ENCODE measurements at regions not wholly inside any gene's neighbourhood (a gene's known extent, or its start where the extent isn't known, plus 50 kb on each side); places are given as distances from the start of the nearest gene placed in this dataset.

GRCh38 chr6:164795056-164795815 is 514.2 kb downstream of the C6orf118 start:
- H3K27ac Mint-ChIP-seq (ENCODE audit: unreplicated experiment): no peak overlapping the region
- H3K4me3 Mint-ChIP-seq (ENCODE audit: unreplicated experiment): no peak overlapping the region
- intact Hi-C loops (cut with micrococcal nuclease; ENCODE audit: unreplicated experiment): no loop called here
- ChIA-PET POLR2A (no interaction called here), CTCF (no interaction called here)
- H3K27me3 Mint-ChIP-seq (ENCODE audit: insufficient read depth, unreplicated experiment): no peaks in the 10 kb centered on the region
- no peaks in the 10 kb centered on the region for H3K4me1 Mint-ChIP-seq (ENCODE audit: low read depth, unreplicated experiment)
- no peaks in the 10 kb centered on the region for H3K36me3 Mint-ChIP-seq (ENCODE audit: insufficient read depth, unreplicated experiment)
- Histone ChIP-seq H3K36me3 (ENCODE audit: control insufficient read depth, insufficient read depth, low read length) (no peaks in the 10 kb centered on the region), H3K4me3 (ENCODE audit: low read depth, low read length) (no peak overlapping the region), H3K9me3 (no peaks in the 10 kb centered on the region), H3K4me1 (no peaks in the 10 kb centered on the region), H3K27me3 (replicated peaks; ENCODE audit: control insufficient read depth, insufficient read depth, low read length) (no peaks in the 10 kb centered on the region)
- no peaks in the 10 kb centered on the region for H3K9me3 Mint-ChIP-seq (ENCODE audit: unreplicated experiment)
- DNase-seq: no peak
- TF ChIP-seq, protein P1, sequence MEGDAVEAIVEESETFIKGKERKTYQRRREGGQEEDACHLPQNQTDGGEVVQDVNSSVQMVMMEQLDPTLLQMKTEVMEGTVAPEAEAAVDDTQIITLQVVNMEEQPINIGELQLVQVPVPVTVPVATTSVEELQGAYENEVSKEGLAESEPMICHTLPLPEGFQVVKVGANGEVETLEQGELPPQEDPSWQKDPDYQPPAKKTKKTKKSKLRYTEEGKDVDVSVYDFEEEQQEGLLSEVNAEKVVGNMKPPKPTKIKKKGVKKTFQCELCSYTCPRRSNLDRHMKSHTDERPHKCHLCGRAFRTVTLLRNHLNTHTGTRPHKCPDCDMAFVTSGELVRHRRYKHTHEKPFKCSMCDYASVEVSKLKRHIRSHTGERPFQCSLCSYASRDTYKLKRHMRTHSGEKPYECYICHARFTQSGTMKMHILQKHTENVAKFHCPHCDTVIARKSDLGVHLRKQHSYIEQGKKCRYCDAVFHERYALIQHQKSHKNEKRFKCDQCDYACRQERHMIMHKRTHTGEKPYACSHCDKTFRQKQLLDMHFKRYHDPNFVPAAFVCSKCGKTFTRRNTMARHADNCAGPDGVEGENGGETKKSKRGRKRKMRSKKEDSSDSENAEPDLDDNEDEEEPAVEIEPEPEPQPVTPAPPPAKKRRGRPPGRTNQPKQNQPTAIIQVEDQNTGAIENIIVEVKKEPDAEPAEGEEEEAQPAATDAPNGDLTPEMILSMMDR (IDR thresholded peaks at IDR 0.05; ENCODE audit: insufficient read depth in 1 of 2, low read depth in 1 of 2, low read length in 1 of 2, severe bottlenecking in 1 of 2, unreplicated experiment in 1 of 2): no peak
- BruUV-seq (replicated peaks): no TSS peak

DNA sequence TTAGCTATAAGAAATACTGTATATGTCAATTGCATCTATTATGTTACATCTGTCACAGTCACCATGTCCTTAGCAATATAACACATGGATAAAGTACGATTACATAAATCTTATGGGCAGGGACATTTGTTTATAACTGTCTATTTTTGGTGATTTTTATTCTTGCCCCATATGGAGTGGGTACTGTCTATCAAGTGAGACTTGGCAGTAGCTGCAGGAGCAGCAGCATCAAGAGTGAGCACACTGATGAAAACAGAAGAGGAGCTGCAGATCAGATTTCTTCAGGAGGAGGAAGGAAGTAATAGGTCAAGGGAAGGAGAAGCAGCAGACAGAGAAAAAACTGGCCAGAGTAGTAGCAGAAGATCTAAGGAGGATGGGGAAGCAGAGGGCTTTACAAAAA is 516.7 kb downstream of the C6orf118 start:
- TF ChIP-seq, protein P1 (IDR thresholded peaks at IDR 0.05; ENCODE audit: insufficient read depth in 1 of 2, low read depth in 1 of 2, low read length in 1 of 2, severe bottlenecking in 1 of 2, unreplicated experiment in 1 of 2): no peak
- POLR2A ChIA-PET: no interaction called here
- H3K36me3 Mint-ChIP-seq (ENCODE audit: insufficient read depth, unreplicated experiment): no peaks in the 10 kb centered on the region
- no peaks in the 10 kb centered on the region for H3K27me3 Mint-ChIP-seq (ENCODE audit: insufficient read depth, unreplicated experiment)
- no peaks in the 10 kb centered on the region for H3K9me3 Mint-ChIP-seq (ENCODE audit: unreplicated experiment)
- Histone ChIP-seq H3K4me1 (no peaks in the 10 kb centered on the region), H3K9me3 (no peaks in the 10 kb centered on the region), H3K36me3 (ENCODE audit: control insufficient read depth, insufficient read depth, low read length) (no peaks in the 10 kb centered on the region), H3K27me3 (replicated peaks; ENCODE audit: control insufficient read depth, insufficient read depth, low read length) (no peaks in the 10 kb centered on the region), H3K4me3 (ENCODE audit: low read depth, low read length) (no peak overlapping the region)
- H3K4me1 Mint-ChIP-seq (ENCODE audit: low read depth, unreplicated experiment): no peaks in the 10 kb centered on the region
- BruUV-seq (replicated peaks): no TSS peak
- no peak overlapping the region for H3K4me3 Mint-ChIP-seq (ENCODE audit: unreplicated experiment)
- CTCF ChIA-PET: no interaction called here
- intact Hi-C loops (cut with micrococcal nuclease; ENCODE audit: unreplicated experiment): no loop called here
- no peak overlapping the region for H3K27ac Mint-ChIP-seq (ENCODE audit: unreplicated experiment)
- no peak for DNase-seq

DNA sequence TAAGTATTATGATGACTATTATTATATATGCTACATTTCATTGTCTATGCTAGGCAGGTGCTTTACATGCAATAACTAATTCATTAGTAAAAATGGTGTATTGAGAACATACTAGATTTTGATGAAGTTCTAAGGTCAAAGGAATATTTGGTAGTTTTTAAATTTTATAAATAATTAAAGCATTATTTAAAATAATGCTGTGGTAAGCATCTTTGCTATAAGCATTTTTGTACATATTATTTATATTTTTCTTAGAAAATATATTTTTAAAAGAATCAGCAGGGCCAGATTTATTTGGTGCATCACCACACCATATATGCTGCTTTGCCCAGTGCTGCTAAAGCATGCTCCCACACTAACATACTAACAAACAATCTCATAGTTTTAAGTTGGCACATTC is 517.9 kb downstream of the C6orf118 start:
- no peaks in the 10 kb centered on the region for H3K9me3 Mint-ChIP-seq (ENCODE audit: unreplicated experiment)
- H3K36me3 ChIP-seq (ENCODE audit: control insufficient read depth, insufficient read depth, low read length): no peaks in the 10 kb centered on the region
- H3K27ac Mint-ChIP-seq (ENCODE audit: unreplicated experiment): no peak overlapping the region
- H3K27me3 ChIP-seq (replicated peaks; ENCODE audit: control insufficient read depth, insufficient read depth, low read length): no peaks in the 10 kb centered on the region
- H3K9me3 ChIP-seq: no peaks in the 10 kb centered on the region
- intact Hi-C loops (cut with micrococcal nuclease; ENCODE audit: unreplicated experiment): no loop called here
- no TSS peak for BruUV-seq (replicated peaks)
- H3K4me1 ChIP-seq: no peaks in the 10 kb centered on the region
- no peak overlapping the region for H3K4me3 Mint-ChIP-seq (ENCODE audit: unreplicated experiment)
- no peak overlapping the region for H3K4me3 ChIP-seq (ENCODE audit: low read depth, low read length)
- H3K4me1 Mint-ChIP-seq (ENCODE audit: low read depth, unreplicated experiment): no peaks in the 10 kb centered on the region
- no peaks in the 10 kb centered on the region for H3K27me3 Mint-ChIP-seq (ENCODE audit: insufficient read depth, unreplicated experiment)
- TF ChIP-seq, protein P1 (IDR thresholded peaks at IDR 0.05; ENCODE audit: insufficient read depth in 1 of 2, low read depth in 1 of 2, low read length in 1 of 2, severe bottlenecking in 1 of 2, unreplicated experiment in 1 of 2): no peak
- CTCF ChIA-PET: no interaction called here
- POLR2A ChIA-PET: no interaction called here
- no peaks in the 10 kb centered on the region for H3K36me3 Mint-ChIP-seq (ENCODE audit: insufficient read depth, unreplicated experiment)
- DNase-seq: no peak

Data from Caco-2 (cell line).